ENCODE measurements at regions not wholly inside any gene's neighbourhood (a gene's known extent, or its start where the extent isn't known, plus 50 kb on each side); places are given as distances from the start of the nearest gene placed in this dataset.

- Histone ChIP-seq H3K4me3 (no peak overlapping the region), H3K9me3 (no peaks in the 10 kb centered on the region), H3K4me1 (peaks cover 0 to 17% (median 0%) of the 10 kb centered on the region in 4 donors), H3K36me3 (no peaks in the 10 kb centered on the region), H3K27me3 (no peaks in the 10 kb centered on the region), H3K27ac (no peak overlapping the region)
- 93 to 96% methylated on average over 4 of the region's 4 CpGs for WGBS, 2 donors
- no peak for DNase-seq (ENCODE audit: low spot score in 2 of 2)
- TF ChIP-seq POLR2A (IDR thresholded peaks at IDR 0.05) (no peak), CTCF (IDR thresholded peaks at IDR 0.05) (no peak), EP300 (IDR thresholded peaks at IDR 0.05) (no peak)
Observed at GRCh38 chr11:19562156-19562555, 150.5 kb upstream of the NAV2 start.

- TF ChIP-seq EP300 (IDR thresholded peaks at IDR 0.05) (no peak), POLR2A (IDR thresholded peaks at IDR 0.05) (no peak), CTCF (IDR thresholded peaks at IDR 0.05) (no peak)
- no peaks in the 10 kb centered on the region for H3K36me3 ChIP-seq
- peaks cover 0 to 17% (median 0%) of the 10 kb centered on the region in 4 donors for H3K4me1 ChIP-seq
- DNase-seq (ENCODE audit: low spot score in 2 of 2) = no peak
- no peaks in the 10 kb centered on the region for H3K27me3 ChIP-seq
- 82 to 87% methylated on average over 8 of the region's 8 CpGs for WGBS, 2 donors
- no peak overlapping the region for H3K4me3 ChIP-seq
- H3K9me3 ChIP-seq = no peaks in the 10 kb centered on the region
- H3K27ac ChIP-seq = no peak overlapping the region
Observed at GRCh38 chr11:19561011-19561410, 151.6 kb upstream of the NAV2 start.

GRCh38 chr11:19560156-19560555 is 152.5 kb upstream of the NAV2 start:
- Histone ChIP-seq H3K9me3 (no peaks in the 10 kb centered on the region), H3K4me3 (no peak overlapping the region)
- 87 to 90% methylated on average over 5 of the region's 5 CpGs for WGBS, 2 donors

GRCh38 chr11:19559746-19560145 is 152.9 kb upstream of the NAV2 start:
- Histone ChIP-seq H3K9me3 (no peaks in the 10 kb centered on the region), H3K4me3 (no peak overlapping the region), H3K27me3 (no peaks in the 10 kb centered on the region), H3K4me1 (peaks cover 0 to 14% (median 0%) of the 10 kb centered on the region in 4 donors), H3K27ac (no peak overlapping the region), H3K36me3 (no peaks in the 10 kb centered on the region)
- no peak for DNase-seq (ENCODE audit: low spot score in 2 of 2)
- WGBS, 2 donors = 77 to 84% methylated on average over 6 of the region's 6 CpGs
- TF ChIP-seq CTCF (IDR thresholded peaks at IDR 0.05) (no peak), POLR2A (IDR thresholded peaks at IDR 0.05) (no peak), EP300 (IDR thresholded peaks at IDR 0.05) (no peak)

More at GRCh38 chr11:19560156-19560555, 152.5 kb upstream of the NAV2 start:
- no peak for DNase-seq (ENCODE audit: low spot score in 2 of 2)
- TF ChIP-seq EP300 (IDR thresholded peaks at IDR 0.05) = no peak
- H3K27ac ChIP-seq = no peak overlapping the region
- no peaks in the 10 kb centered on the region for H3K27me3 ChIP-seq
- peaks cover 0 to 17% (median 0%) of the 10 kb centered on the region in 4 donors for H3K4me1 ChIP-seq
- no peaks in the 10 kb centered on the region for H3K36me3 ChIP-seq

- peaks cover 0 to 8% (median 0%) of the 10 kb centered on the region in 4 donors for H3K4me1 ChIP-seq
- H3K9me3 ChIP-seq = no peaks in the 10 kb centered on the region
- no peak for DNase-seq (ENCODE audit: low spot score in 2 of 2)
- TF ChIP-seq POLR2A (IDR thresholded peaks at IDR 0.05) (no peak), CTCF (IDR thresholded peaks at IDR 0.05) (no peak), EP300 (IDR thresholded peaks at IDR 0.05) (no peak)
- no peak overlapping the region for H3K27ac ChIP-seq
- H3K4me3 ChIP-seq = no peak overlapping the region
- no peaks in the 10 kb centered on the region for H3K36me3 ChIP-seq
- WGBS, 2 donors = 92% methylated on average over 12 of the region's 12 CpGs
- no peaks in the 10 kb centered on the region for H3K27me3 ChIP-seq
Observed at GRCh38 chr11:19558189-19558986, 154.2 kb upstream of the NAV2 start.
